ENCODE measurements at regions not wholly inside any gene's neighbourhood (a gene's known extent, or its start where the extent isn't known, plus 50 kb on each side); places are given as distances from the start of the nearest gene placed in this dataset.

- no peak for TF ChIP-seq CTCF (IDR thresholded peaks at IDR 0.05; ENCODE audit: borderline replicate concordance, extremely low read depth, low read length, poor library complexity, severe bottlenecking)
- no peak for TF ChIP-seq EZH2 (IDR thresholded peaks at IDR 0.05; ENCODE audit: borderline replicate concordance, low read depth, low read length, severe bottlenecking)
These were observed 165.6 kb upstream of the NAV2 start for GRCh38 chr11:19547044-19547443.
